Liver (tissue), 8 donors: ENCODE measurements at regions not wholly inside any gene's neighbourhood (a gene's known extent, or its start where the extent isn't known, plus 50 kb on each side); places are given as distances from the start of the nearest gene placed in this dataset.

Experiments used
- DNase-seq: peaks from one replicate; pipeline ENCODE4 v3.0.0-alpha.2; 2017; ENCODE audit warnings: low spot score
- H3K27ac ChIP-seq, 2 donors: one replicate each; pipeline ENCODE4 v1.7.0; 2013; ENCODE audit warnings: inconsistent platforms in 2 of 2, low read length in 2 of 2, control low read depth in 1 of 2, low read depth in 1 of 2, mild to moderate bottlenecking in 1 of 2
- H3K27me3 ChIP-seq, 4 donors: one replicate each; pipeline versions ENCODE4 v1.6.1 to v1.7.0; 2013; ENCODE audit warnings: low read length in 3 of 4, inconsistent platforms in 1 of 4, mild to moderate bottlenecking in 1 of 4, moderate library complexity in 1 of 4; ENCODE audit not compliant: control insufficient read depth in 4 of 4, insufficient read depth in 4 of 4
- H3K36me3 ChIP-seq, 4 donors: one replicate each; pipeline versions ENCODE4 v1.6.1 to v1.7.0; 2013; ENCODE audit warnings: low read length in 3 of 4, mild to moderate bottlenecking in 3 of 4, low read depth in 1 of 4, moderate library complexity in 1 of 4; ENCODE audit not compliant: control insufficient read depth in 4 of 4, insufficient read depth in 3 of 4
- H3K4me1 ChIP-seq, 4 donors: one replicate each; pipeline versions ENCODE4 v1.6.1 to v1.7.0; 2013; ENCODE audit warnings: low read length in 3 of 4, mild to moderate bottlenecking in 3 of 4, moderate library complexity in 1 of 4; ENCODE audit not compliant: control insufficient read depth in 4 of 4, insufficient read depth in 4 of 4
- H3K4me3 ChIP-seq, 3 donors: one replicate each; pipeline versions ENCODE4 v1.6.1 to v1.7.0; 2013; ENCODE audit warnings: low read length in 3 of 3, control low read depth in 1 of 3, low read depth in 1 of 3, mild to moderate bottlenecking in 1 of 3
- H3K9ac ChIP-seq, 2 donors: one replicate each; pipeline ENCODE4 v1.7.0; 2013; ENCODE audit warnings: low read length in 2 of 2, mild to moderate bottlenecking in 2 of 2, moderate library complexity in 2 of 2, control low read depth in 1 of 2, low read depth in 1 of 2
- H3K9me3 ChIP-seq, 4 donors: one replicate each; pipeline versions ENCODE4 v1.6.1 to v1.7.0; 2013; ENCODE audit warnings: low read length in 3 of 4; ENCODE audit not compliant: control insufficient read depth in 4 of 4
- ATF3 ChIP-seq: IDR thresholded peaks from 2 replicates; pipeline ENCODE4 v1.6.1; 2016; ENCODE audit warnings: antibody characterized with exemption
- EGR1 ChIP-seq, 2 donors: IDR thresholded peaks; 2 replicates each; pipeline ENCODE4 v1.6.1; 2016 to 2018; ENCODE audit warnings: antibody characterized with exemption in 2 of 2, low read depth in 2 of 2
- FOXA1 ChIP-seq: IDR thresholded peaks from 2 replicates; pipeline ENCODE4 v1.6.1; 2016; ENCODE audit warnings: antibody characterized with exemption
- FOXA2 ChIP-seq: IDR thresholded peaks from 2 replicates; pipeline ENCODE4 v1.6.1; 2016; ENCODE audit warnings: antibody characterized with exemption
- GABPA ChIP-seq, 2 donors: IDR thresholded peaks in 1 of 2; conservative IDR thresholded peaks in 1 of 2; 2 replicates each; pipeline ENCODE4 v1.6.1; 2016; ENCODE audit warnings: antibody characterized with exemption in 2 of 2, mild to moderate bottlenecking in 1 of 2, moderate library complexity in 1 of 2
- HNF4A ChIP-seq, 2 donors: conservative IDR thresholded peaks; 2 replicates each; pipeline ENCODE4 v1.6.1; 2016; ENCODE audit warnings: antibody characterized with exemption in 2 of 2, mild to moderate bottlenecking in 2 of 2
- HNF4G ChIP-seq: IDR thresholded peaks from 2 replicates; pipeline ENCODE4 v1.6.1; 2016; ENCODE audit warnings: antibody characterized with exemption
- JUND ChIP-seq, 2 donors: IDR thresholded peaks; 2 replicates each; pipeline ENCODE4 v1.6.1; 2016; ENCODE audit warnings: antibody characterized with exemption in 2 of 2
- NR2F2 ChIP-seq: IDR thresholded peaks from 2 replicates; pipeline ENCODE4 v1.6.1; 2016; ENCODE audit warnings: antibody characterized with exemption
- RAD21 ChIP-seq, 2 donors: IDR thresholded peaks; 2 replicates each; pipeline ENCODE4 v1.6.1; 2016; ENCODE audit warnings: antibody characterized with exemption in 2 of 2, mild to moderate bottlenecking in 2 of 2
- RXRA ChIP-seq, 2 donors: IDR thresholded peaks; 2 replicates each; pipeline ENCODE4 v1.6.1; 2017 to 2018; ENCODE audit warnings: antibody characterized with exemption in 2 of 2, mild to moderate bottlenecking in 1 of 2
- SP1 ChIP-seq: IDR thresholded peaks from 2 replicates; pipeline ENCODE4 v1.6.1; 2018; ENCODE audit warnings: antibody characterized with exemption, mild to moderate bottlenecking
- TAF1 ChIP-seq: conservative IDR thresholded peaks from 2 replicates; pipeline ENCODE4 v1.6.1; 2016; ENCODE audit warnings: antibody characterized with exemption, mild to moderate bottlenecking
- YY1 ChIP-seq: IDR thresholded peaks from 2 replicates; pipeline ENCODE4 v1.6.1; 2016; ENCODE audit warnings: antibody characterized with exemption, mild to moderate bottlenecking
- ZBTB33 ChIP-seq: IDR thresholded peaks from 2 replicates; pipeline ENCODE4 v1.6.1; 2016; ENCODE audit warnings: antibody characterized with exemption
- WGBS: extraction: QIAGEN DNeasy Blood & Tissue Kit; methylation state at CpG from one replicate; pipeline ENCODE4 v1.1.7; 2013; 5-methylcytosine and 5-hydroxymethylcytosine counted together
- TF ChIP-seq, protein P1 (sequence below): fragments of 150-350 bp; IDR thresholded peaks from 2 replicates; pipeline ENCODE4 v1.5.1; 2017; ENCODE audit warnings: improper control_type of control experiment, low read depth, low read length; ENCODE audit not compliant: missing input control
- donor health status: healthy.
- donor health status: healthy.
- donor health status: healthy.
- donor health status: healthy.
- donor health status: healthy.

GRCh38 chr10:124236136-124236535, 142.7 kb upstream of the CHST15 start (continued):
- no peak for TF ChIP-seq NR2F2
- no peak for TF ChIP-seq YY1

DNA sequence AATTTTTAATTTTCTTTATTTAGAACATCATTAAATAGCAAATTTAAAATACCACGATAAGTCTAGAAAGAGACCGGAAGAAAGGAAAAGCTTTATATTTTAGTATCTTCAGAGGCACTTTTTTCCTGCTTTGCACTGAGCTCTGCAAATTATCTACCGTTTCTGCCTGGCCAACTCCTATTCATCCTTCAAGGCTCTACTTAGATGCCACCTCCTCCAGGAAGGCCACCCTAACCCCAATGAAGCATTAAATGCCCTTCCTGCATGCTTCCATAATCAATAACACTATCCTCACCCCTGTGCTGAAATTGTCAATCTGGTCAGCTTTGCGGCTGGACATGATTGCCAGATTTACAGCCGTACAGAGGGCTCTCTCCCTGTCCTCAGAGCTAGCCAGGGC, 141.8 kb upstream of the CHST15 start:
- Histone ChIP-seq H3K27ac (no peak overlapping the region), H3K9me3 (peaks cover 0 to 2% (median 0%) of the 10 kb centered on the region in 4 donors), H3K4me3 (no peak overlapping the region), H3K4me1 (no peaks in the 10 kb centered on the region), H3K36me3 (no peaks in the 10 kb centered on the region), H3K27me3 (no peaks in the 10 kb centered on the region), H3K9ac (no peak overlapping the region)
- 92% methylated on average over 5 of the region's 5 CpGs for WGBS
- no peak for DNase-seq
- no peak for TF ChIP-seq EGR1 (IDR thresholded peaks at IDR 0.05; ENCODE audit: low read depth in 2 of 2)
- no peak for TF ChIP-seq HNF4A (conservative IDR thresholded peaks at IDR 0.05)
- TF ChIP-seq NR2F2 = no peak
- no peak for TF ChIP-seq ATF3
- TF ChIP-seq FOXA1 = no peak
- TF ChIP-seq RAD21 (IDR thresholded peaks at IDR 0.05) = no peak
- TF ChIP-seq RXRA (IDR thresholded peaks at IDR 0.05) = no peak
- TF ChIP-seq GABPA (IDR thresholded peaks at IDR 0.05 in 1 of 2, conservative IDR thresholded peaks at IDR 0.05 in 1 of 2) = no peak
- no peak for TF ChIP-seq ZBTB33
- TF ChIP-seq HNF4G = no peak
- no peak for TF ChIP-seq FOXA2
- no peak for TF ChIP-seq YY1
- TF ChIP-seq, protein P1, sequence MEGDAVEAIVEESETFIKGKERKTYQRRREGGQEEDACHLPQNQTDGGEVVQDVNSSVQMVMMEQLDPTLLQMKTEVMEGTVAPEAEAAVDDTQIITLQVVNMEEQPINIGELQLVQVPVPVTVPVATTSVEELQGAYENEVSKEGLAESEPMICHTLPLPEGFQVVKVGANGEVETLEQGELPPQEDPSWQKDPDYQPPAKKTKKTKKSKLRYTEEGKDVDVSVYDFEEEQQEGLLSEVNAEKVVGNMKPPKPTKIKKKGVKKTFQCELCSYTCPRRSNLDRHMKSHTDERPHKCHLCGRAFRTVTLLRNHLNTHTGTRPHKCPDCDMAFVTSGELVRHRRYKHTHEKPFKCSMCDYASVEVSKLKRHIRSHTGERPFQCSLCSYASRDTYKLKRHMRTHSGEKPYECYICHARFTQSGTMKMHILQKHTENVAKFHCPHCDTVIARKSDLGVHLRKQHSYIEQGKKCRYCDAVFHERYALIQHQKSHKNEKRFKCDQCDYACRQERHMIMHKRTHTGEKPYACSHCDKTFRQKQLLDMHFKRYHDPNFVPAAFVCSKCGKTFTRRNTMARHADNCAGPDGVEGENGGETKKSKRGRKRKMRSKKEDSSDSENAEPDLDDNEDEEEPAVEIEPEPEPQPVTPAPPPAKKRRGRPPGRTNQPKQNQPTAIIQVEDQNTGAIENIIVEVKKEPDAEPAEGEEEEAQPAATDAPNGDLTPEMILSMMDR = no peak
- no peak for TF ChIP-seq TAF1
- no peak for TF ChIP-seq SP1

DNA sequence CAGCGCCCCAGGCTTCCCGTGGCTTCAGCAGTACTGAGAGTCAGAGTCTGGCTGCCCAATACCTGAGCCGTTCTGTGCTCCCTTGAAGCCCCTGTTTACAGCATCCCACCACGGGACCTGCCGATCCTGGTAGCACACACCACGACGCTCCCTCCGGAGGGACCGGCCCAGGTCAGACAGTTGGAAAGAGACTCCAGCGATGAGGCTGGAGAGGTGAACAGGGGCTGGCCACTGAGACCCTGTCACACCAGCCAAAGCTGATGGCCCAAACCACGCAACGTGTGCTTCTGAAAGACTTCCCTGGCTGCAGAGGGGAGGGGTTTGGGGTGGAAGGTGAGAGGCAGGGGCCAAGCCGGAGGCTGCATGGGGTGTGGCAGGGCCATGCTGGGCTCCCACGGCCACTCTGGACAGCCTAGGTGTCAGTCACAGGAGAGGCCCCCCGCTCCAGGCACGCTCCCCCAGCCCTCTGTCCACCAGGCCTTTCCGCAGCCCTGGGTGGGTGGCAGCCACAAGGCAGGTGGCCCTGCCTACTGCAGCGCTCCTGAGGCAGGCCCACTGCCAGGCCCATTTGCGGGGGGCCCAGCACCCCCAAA, 140.2 kb upstream of the CHST15 start:
- no peak for DNase-seq
- no peak overlapping the region for H3K9ac ChIP-seq
- peaks cover 0 to 2% (median 0%) of the 10 kb centered on the region in 4 donors for H3K9me3 ChIP-seq
- H3K4me1 ChIP-seq = no peaks in the 10 kb centered on the region
- TF ChIP-seq JUND (IDR thresholded peaks at IDR 0.05) = no peak
- TF ChIP-seq, protein P1 = no peak
- no peaks in the 10 kb centered on the region for H3K27me3 ChIP-seq
- WGBS = 83% methylated on average over 19 of the region's 19 CpGs
- no peak overlapping the region for H3K27ac ChIP-seq
- H3K4me3 ChIP-seq = no peak overlapping the region
- no peaks in the 10 kb centered on the region for H3K36me3 ChIP-seq
